ENCODE measurements at regions not wholly inside any gene's neighbourhood (a gene's known extent, or its start where the extent isn't known, plus 50 kb on each side); places are given as distances from the start of the nearest gene placed in this dataset.
A peak's percentile ranks its signal among the peaks of the same experiment; 100 is the strongest.

DNA sequence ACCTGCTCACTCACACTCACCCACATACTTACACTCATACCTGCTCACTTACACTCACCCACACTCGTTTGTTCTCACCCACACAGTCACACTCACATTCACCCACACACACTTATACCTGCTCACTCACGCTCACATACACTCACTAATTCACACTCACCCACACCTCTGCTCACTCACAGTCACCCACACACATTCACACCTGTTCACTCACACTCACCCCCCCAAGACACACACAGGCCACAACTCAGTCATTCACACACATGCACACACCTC, 436.2 kb downstream of the BCL11B start:
- Histone ChIP-seq H3K27ac (ENCODE audit: low read depth, low read length) (no peak overlapping the region), H3K4me3 (ENCODE audit: low read length) (no peak overlapping the region), H3K9ac (ENCODE audit: extremely low read depth, low read length, poor library complexity, severe bottlenecking) (no peak overlapping the region), H3K4me1 (ENCODE audit: control insufficient read depth, insufficient read depth, low read length) (no peaks in the 10 kb centered on the region), H3K36me3 (ENCODE audit: control insufficient read depth, insufficient read depth, low read length) (no peaks in the 10 kb centered on the region), H3K27me3 (ENCODE audit: control insufficient read depth, insufficient read depth, low read length, poor library complexity, severe bottlenecking) (no peaks in the 10 kb centered on the region), H3K9me3 (ENCODE audit: control insufficient read depth, low read length) (peaks cover 6% of the 10 kb centered on the region)
- no peak for DNase-seq
- no peak for TF ChIP-seq CTCF (conservative IDR thresholded peaks at IDR 0.05)
- Mint-ChIP-seq H3K27ac (no peak overlapping the region), H3K27me3 (ENCODE audit: insufficient read depth) (no peaks in the 10 kb centered on the region), H3K9me3 (peaks cover 9% of the 10 kb centered on the region), H3K36me3 (ENCODE audit: low read depth) (no peaks in the 10 kb centered on the region), H3K4me3 (no peak overlapping the region), H3K4me1 (peaks cover 3% of the 10 kb centered on the region)
- 82 to 91% methylated on average over 2 of the region's 2 CpGs for WGBS, 2 experiments (ENCODE audit: insufficient coverage in 1 of 2, insufficient read length in 1 of 2)

DNA sequence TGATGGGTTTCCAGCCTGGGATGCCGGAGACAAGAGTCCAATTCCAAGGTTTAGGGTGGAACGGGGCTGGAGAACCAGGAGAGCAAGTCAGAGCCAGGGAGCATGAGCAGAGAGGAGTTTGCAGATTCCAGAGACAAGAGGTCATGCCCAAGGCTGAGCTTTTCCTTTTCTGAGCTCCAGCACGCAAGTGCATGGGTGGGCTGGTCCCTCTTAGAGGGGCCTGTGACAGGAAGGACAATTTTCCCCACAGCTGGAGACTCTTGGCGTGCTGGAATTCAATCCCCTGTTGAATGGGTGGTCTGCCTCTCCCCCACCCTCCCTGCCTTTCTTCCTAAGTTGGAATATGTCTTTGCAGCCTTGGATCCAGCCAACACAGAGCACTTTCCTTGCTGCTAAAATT, 431.9 kb downstream of the BCL11B start:
- no peak overlapping the region for H3K4me3 Mint-ChIP-seq
- Histone ChIP-seq H3K36me3 (ENCODE audit: control insufficient read depth, insufficient read depth, low read length) (no peaks in the 10 kb centered on the region), H3K4me3 (ENCODE audit: low read length) (no peak overlapping the region), H3K4me1 (ENCODE audit: control insufficient read depth, insufficient read depth, low read length) (no peaks in the 10 kb centered on the region), H3K9ac (ENCODE audit: extremely low read depth, low read length, poor library complexity, severe bottlenecking) (no peak overlapping the region), H3K27ac (ENCODE audit: low read depth, low read length) (no peak overlapping the region), H3K9me3 (ENCODE audit: control insufficient read depth, low read length) (peaks cover 6% of the 10 kb centered on the region), H3K27me3 (ENCODE audit: control insufficient read depth, insufficient read depth, low read length, poor library complexity, severe bottlenecking) (no peaks in the 10 kb centered on the region)
- no peaks in the 10 kb centered on the region for H3K36me3 Mint-ChIP-seq (ENCODE audit: low read depth)
- no peak overlapping the region for H3K27ac Mint-ChIP-seq
- H3K9me3 Mint-ChIP-seq: peaks cover 9% of the 10 kb centered on the region
- 83 to 87% methylated on average over 3 to 4 of the region's 4 CpGs for WGBS, 2 experiments (ENCODE audit: insufficient coverage in 1 of 2, insufficient read length in 1 of 2)
- peaks cover 3% of the 10 kb centered on the region for H3K4me1 Mint-ChIP-seq
- peaks cover 4% of the 10 kb centered on the region for H3K27me3 Mint-ChIP-seq (ENCODE audit: insufficient read depth)
- DNase-seq: peak; percentile 36
- TF ChIP-seq CTCF (conservative IDR thresholded peaks at IDR 0.05): no peak

GRCh38 chr14:98840511-98840910, 431.5 kb downstream of the BCL11B start:
- peaks cover 6% of the 10 kb centered on the region for H3K9me3 ChIP-seq (ENCODE audit: control insufficient read depth, low read length)
- Mint-ChIP-seq H3K27ac (no peak overlapping the region), H3K4me1 (peaks cover 3% of the 10 kb centered on the region), H3K4me3 (no peak overlapping the region), H3K36me3 (ENCODE audit: low read depth) (no peaks in the 10 kb centered on the region), H3K9me3 (peaks cover 9% of the 10 kb centered on the region), H3K27me3 (ENCODE audit: insufficient read depth) (peaks cover 8% of the 10 kb centered on the region)
- no peak for DNase-seq
- H3K4me3 ChIP-seq (ENCODE audit: low read length): no peak overlapping the region
- H3K9ac ChIP-seq (ENCODE audit: extremely low read depth, low read length, poor library complexity, severe bottlenecking): no peak overlapping the region
- WGBS, 2 experiments (ENCODE audit: insufficient coverage in 1 of 2, insufficient read length in 1 of 2): 87 to 96% methylated on average over 5 to 6 of the region's 6 CpGs
- H3K4me1 ChIP-seq (ENCODE audit: control insufficient read depth, insufficient read depth, low read length): no peaks in the 10 kb centered on the region
- H3K27ac ChIP-seq (ENCODE audit: low read depth, low read length): no peak overlapping the region
- H3K36me3 ChIP-seq (ENCODE audit: control insufficient read depth, insufficient read depth, low read length): no peaks in the 10 kb centered on the region
- no peaks in the 10 kb centered on the region for H3K27me3 ChIP-seq (ENCODE audit: control insufficient read depth, insufficient read depth, low read length, poor library complexity, severe bottlenecking)
- no peak for TF ChIP-seq CTCF (conservative IDR thresholded peaks at IDR 0.05)

All from endodermal cell (in vitro differentiated cells).